ENCODE measurements at regions not wholly inside any gene's neighbourhood (a gene's known extent, or its start where the extent isn't known, plus 50 kb on each side); places are given as distances from the start of the nearest gene placed in this dataset.

GRCh38 chr1:88075813-88076212 is 608.3 kb upstream of the PKN2 start:
- no peaks in the 10 kb centered on the region for H3K36me3 ChIP-seq
- H3K4me3 ChIP-seq: no peak overlapping the region
- no peaks in the 10 kb centered on the region for H3K27me3 ChIP-seq
- DNase-seq: no peak
- H3K9me3 ChIP-seq: no peaks in the 10 kb centered on the region

GRCh38 chr1:88079036-88079435 is 605.0 kb upstream of the PKN2 start:
- no peak for DNase-seq
- H3K9me3 ChIP-seq: no peaks in the 10 kb centered on the region
- H3K27me3 ChIP-seq: no peaks in the 10 kb centered on the region
- no peaks in the 10 kb centered on the region for H3K36me3 ChIP-seq
- H3K4me3 ChIP-seq: no peak overlapping the region

GRCh38 chr1:88080875-88081274 is 603.2 kb upstream of the PKN2 start:
- no peaks in the 10 kb centered on the region for H3K27me3 ChIP-seq
- no peak overlapping the region for H3K4me3 ChIP-seq
- no peaks in the 10 kb centered on the region for H3K36me3 ChIP-seq
- no peaks in the 10 kb centered on the region for H3K9me3 ChIP-seq
- no peak for DNase-seq

DNA sequence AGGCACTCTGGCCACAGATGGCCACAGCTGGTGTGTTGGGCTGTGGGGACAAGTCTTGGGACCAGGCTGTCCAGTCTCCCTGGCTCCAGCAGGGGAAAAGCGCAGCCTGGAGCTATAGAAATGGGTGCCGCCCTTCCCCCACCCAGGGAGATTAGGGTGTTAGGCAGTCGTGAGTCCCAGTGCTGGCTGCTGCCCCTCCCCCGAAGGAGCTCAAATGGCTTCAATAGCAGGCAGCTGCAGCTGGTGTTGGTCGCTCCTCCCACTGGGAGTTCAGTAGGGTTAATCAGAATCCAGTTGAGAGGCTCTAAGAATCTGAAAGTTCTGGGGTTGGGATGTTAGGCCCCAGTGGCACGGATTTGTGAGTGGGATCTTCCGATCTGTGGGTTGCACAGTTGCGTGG is 595.6 kb upstream of the PKN2 start:
- Histone ChIP-seq H3K9me3 (no peaks in the 10 kb centered on the region), H3K27me3 (no peaks in the 10 kb centered on the region), H3K4me3 (no peak overlapping the region), H3K36me3 (no peaks in the 10 kb centered on the region)
- DNase-seq: no peak

DNA sequence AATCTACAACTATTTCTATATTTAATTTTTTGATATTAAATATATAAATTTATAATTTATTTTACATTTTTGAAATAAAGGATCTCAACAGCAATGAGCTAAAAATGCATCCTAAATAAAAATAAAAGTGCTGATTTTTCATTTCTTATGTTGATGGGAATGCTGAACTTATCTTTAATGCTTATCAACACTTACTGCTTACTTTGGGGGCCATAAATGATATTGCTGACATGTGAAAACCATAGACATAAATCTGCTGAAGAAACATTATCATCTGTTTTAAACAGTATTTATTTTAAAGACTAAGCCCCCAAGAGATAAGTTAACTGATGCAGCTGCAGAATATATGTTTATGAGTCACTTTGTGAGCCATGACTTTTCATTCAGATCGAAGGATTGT is 594.1 kb upstream of the PKN2 start:
- H3K36me3 ChIP-seq: no peaks in the 10 kb centered on the region

GRCh38 chr1:88098881-88099280 is 585.2 kb upstream of the PKN2 start:
- H3K36me3 ChIP-seq: no peaks in the 10 kb centered on the region
- no peak overlapping the region for H3K4me3 ChIP-seq
- H3K27me3 ChIP-seq: no peaks in the 10 kb centered on the region; the same call in 1 of the 2 replicates
- no peaks in the 10 kb centered on the region for H3K9me3 ChIP-seq
- no peak for DNase-seq

More for the DNA sequence above, 594.1 kb upstream of the PKN2 start:
- Histone ChIP-seq H3K27me3 (no peaks in the 10 kb centered on the region), H3K4me3 (no peak overlapping the region), H3K9me3 (no peaks in the 10 kb centered on the region)
- DNase-seq: no peak

GRCh38 chr1:88101041-88101440 is 583.0 kb upstream of the PKN2 start:
- H3K4me3 ChIP-seq: no peak overlapping the region
- H3K27me3 ChIP-seq: no peaks in the 10 kb centered on the region; the same call in 1 of the 2 replicates
- no peaks in the 10 kb centered on the region for H3K36me3 ChIP-seq
- no peak for DNase-seq
- no peaks in the 10 kb centered on the region for H3K9me3 ChIP-seq

DNA sequence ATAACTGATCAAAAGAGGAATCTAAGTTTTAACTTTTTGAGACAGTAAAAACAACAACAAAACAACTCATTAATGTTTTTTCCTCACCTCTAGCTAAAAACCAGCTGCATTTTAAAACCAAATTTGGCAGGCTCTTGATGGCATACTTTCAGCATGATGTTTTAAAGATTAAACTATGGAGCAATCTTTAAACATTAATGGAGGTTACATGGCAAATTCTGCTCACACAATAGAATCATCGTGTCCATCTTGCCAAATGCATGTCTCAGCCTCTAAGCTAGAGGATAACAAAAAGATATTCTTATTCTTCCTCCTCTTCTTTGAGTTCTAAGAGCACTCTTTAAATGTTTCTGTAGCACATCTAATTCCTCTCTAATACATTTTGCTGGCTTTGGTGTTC is 579.8 kb upstream of the PKN2 start:
- H3K9me3 ChIP-seq: no peaks in the 10 kb centered on the region
- H3K27me3 ChIP-seq: no peaks in the 10 kb centered on the region
- H3K4me3 ChIP-seq: no peak overlapping the region
- H3K36me3 ChIP-seq: no peaks in the 10 kb centered on the region
- no peak for DNase-seq

GRCh38 chr1:88104886-88105285 is 579.2 kb upstream of the PKN2 start:
- Histone ChIP-seq H3K4me3 (no peak overlapping the region), H3K9me3 (no peaks in the 10 kb centered on the region), H3K27me3 (no peaks in the 10 kb centered on the region), H3K36me3 (no peaks in the 10 kb centered on the region)
- no peak for DNase-seq

DNA sequence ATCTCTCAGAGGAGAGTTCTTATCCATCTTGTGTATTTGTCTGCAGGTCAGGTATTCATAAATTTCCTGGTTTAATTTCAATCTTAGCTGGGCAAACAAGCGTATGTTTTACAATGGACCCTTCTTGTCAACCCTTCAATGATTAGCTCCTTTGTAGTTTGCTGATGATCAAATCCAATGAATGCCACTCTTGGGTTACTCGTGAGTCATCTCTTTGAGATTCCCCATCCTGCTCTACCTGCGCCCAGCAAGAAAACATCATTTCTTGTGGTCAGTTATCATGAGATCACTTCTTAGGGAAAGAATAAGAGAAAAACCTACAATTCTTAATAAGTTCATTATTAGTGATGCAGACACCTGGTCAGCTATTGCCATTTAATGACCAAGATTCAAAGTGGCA is 572.3 kb upstream of the PKN2 start:
- no peaks in the 10 kb centered on the region for H3K27me3 ChIP-seq
- DNase-seq: no peak
- no peak overlapping the region for H3K4me3 ChIP-seq
- no peaks in the 10 kb centered on the region for H3K9me3 ChIP-seq
- no peaks in the 10 kb centered on the region for H3K36me3 ChIP-seq

DNA sequence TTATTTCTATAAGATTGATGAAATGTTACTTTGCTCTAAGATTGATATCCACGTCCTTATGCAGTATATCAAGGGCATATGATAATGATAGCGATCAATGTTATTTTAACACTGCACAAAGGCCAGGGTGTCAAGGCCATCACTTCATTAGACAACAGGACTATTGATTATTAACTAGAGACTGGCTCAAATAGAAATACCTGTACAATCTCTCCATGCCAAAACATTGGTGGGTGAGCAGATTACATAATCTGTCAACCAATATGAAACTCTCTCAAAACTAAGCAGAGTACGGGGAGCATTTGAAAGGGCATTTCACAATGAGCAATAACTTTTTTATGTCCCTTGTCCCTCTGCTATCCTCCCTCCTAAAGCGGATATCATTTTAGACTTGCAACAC is 566.5 kb upstream of the PKN2 start:
- Histone ChIP-seq H3K9me3 (no peaks in the 10 kb centered on the region), H3K4me3 (no peak overlapping the region), H3K36me3 (no peaks in the 10 kb centered on the region), H3K27me3 (no peaks in the 10 kb centered on the region)
- no peak for DNase-seq

GRCh38 chr1:88118176-88118845 is 565.8 kb upstream of the PKN2 start:
- H3K36me3 ChIP-seq: no peaks in the 10 kb centered on the region
- H3K9me3 ChIP-seq: no peaks in the 10 kb centered on the region
- DNase-seq: no peak
- no peak overlapping the region for H3K4me3 ChIP-seq
- H3K27me3 ChIP-seq: no peaks in the 10 kb centered on the region

- Histone ChIP-seq H3K4me3 (no peak overlapping the region), H3K36me3 (no peaks in the 10 kb centered on the region), H3K27me3 (no peaks in the 10 kb centered on the region), H3K9me3 (no peaks in the 10 kb centered on the region)
- DNase-seq: no peak
Observed at GRCh38 chr1:88124614-88125013, 559.5 kb upstream of the PKN2 start.

DNA sequence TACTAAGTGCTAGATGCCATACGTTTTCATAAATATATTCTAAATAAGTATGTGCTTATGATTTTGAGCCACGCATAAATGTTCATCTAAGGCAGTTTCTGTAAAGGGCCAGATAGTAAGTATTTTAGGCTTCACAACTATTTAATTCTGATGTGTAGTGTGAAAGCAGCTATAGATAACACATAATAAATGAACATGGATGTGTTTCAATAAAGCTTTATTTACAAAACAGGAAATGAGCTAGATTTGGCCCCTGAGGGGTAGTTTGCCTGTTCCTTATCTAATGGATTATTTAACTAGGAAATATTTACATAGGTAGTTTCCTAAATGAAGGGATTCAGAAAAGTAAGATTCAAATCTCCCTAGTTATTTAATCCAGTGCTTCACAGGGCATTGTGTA is 557.6 kb upstream of the PKN2 start:
- Histone ChIP-seq H3K9me3 (no peaks in the 10 kb centered on the region), H3K36me3 (no peaks in the 10 kb centered on the region)
- no peak for DNase-seq

DNA sequence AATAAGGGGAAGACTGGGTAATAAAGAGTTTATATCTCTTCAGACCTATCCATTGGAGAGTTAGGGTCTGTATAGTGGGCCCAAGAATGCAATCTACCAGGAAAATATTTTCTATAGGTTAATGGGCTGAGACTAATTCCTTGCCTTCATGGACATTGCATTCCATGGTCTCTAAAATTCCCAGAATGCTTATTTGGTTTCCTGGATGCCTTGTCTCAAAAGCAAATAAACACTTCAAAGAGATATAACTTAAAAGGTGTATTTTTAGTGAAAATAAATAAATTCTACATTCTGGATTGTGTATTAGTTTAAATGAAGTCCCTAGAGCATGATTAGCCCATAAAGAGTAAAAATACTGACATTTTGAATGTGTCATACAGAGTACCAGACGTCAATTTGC is 550.1 kb upstream of the PKN2 start:
- no peaks in the 10 kb centered on the region for H3K36me3 ChIP-seq
- no peaks in the 10 kb centered on the region for H3K9me3 ChIP-seq
- H3K27me3 ChIP-seq: no peaks in the 10 kb centered on the region
- no peak for DNase-seq
- H3K4me3 ChIP-seq: no peak overlapping the region

More for the DNA sequence above, 557.6 kb upstream of the PKN2 start:
- H3K4me3 ChIP-seq: no peak overlapping the region
- no peaks in the 10 kb centered on the region for H3K27me3 ChIP-seq

- H3K36me3 ChIP-seq: no peaks in the 10 kb centered on the region
- H3K27me3 ChIP-seq: no peaks in the 10 kb centered on the region
- no peak for DNase-seq
- no peaks in the 10 kb centered on the region for H3K9me3 ChIP-seq
- no peak overlapping the region for H3K4me3 ChIP-seq
Observed at GRCh38 chr1:88134983-88135921, 548.8 kb upstream of the PKN2 start.

DNA sequence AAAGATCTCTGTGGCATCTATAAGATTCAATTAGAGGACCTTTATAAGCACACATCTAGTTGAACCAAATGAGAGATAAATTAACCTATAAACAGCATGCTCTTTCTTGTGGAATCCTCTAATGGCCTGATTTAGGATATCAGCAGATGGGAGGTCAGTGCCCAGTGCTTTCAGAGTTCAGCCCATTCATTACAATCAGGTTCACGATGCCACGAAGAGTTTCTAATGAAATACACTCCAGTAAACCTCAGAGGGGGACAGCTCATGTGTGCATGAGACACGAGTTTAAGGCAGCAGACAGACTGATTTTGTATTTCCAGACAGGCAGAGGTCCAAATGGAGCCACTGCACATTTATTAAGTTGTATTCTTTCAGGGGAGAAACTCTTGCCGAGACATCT is 544.4 kb upstream of the PKN2 start:
- Histone ChIP-seq H3K9me3 (no peaks in the 10 kb centered on the region), H3K36me3 (no peaks in the 10 kb centered on the region), H3K27me3 (no peaks in the 10 kb centered on the region), H3K4me3 (no peak overlapping the region)
- no peak for DNase-seq

- Histone ChIP-seq H3K9me3 (no peaks in the 10 kb centered on the region), H3K4me3 (no peak overlapping the region), H3K27me3 (no peaks in the 10 kb centered on the region), H3K36me3 (no peaks in the 10 kb centered on the region)
- no peak for DNase-seq
Observed at GRCh38 chr1:88140325-88140724, 543.7 kb upstream of the PKN2 start.
